22Rv1 (cell line): ENCODE measurements at regions not wholly inside any gene's neighbourhood (a gene's known extent, or its start where the extent isn't known, plus 50 kb on each side); places are given as distances from the start of the nearest gene placed in this dataset.

Experiments used
- CTCF ChIP-seq: fragments of 450-650 bp; IDR thresholded peaks from 2 replicates; pipeline ENCODE4 v1.5.1; 2017; ENCODE audit warnings: mild to moderate bottlenecking
- ZFX ChIP-seq: fragments of 450-650 bp; IDR thresholded peaks from 2 replicates; pipeline ENCODE4 v1.6.1; 2017; ENCODE audit warnings: antibody characterized with exemption, borderline replicate concordance

- no peak for TF ChIP-seq CTCF
- TF ChIP-seq ZFX: no peak
These were observed 553.7 kb upstream of the PRR20A start for GRCh38 chr13:56586976-56587375.
